T-cell (primary cell): ENCODE measurements at regions not wholly inside any gene's neighbourhood (a gene's known extent, or its start where the extent isn't known, plus 50 kb on each side); places are given as distances from the start of the nearest gene placed in this dataset.

Source experiments
- ATAC-seq, 4 experiments: fragments of 200-7000 bp in 3 of 4; fragments of 150-1000 bp in 1 of 4; cut with Tn5 transposase; replicated peaks in 1 of 4; 1 replicate in 3 of 4; 2 replicates in 1 of 4; pipeline ENCODE4 v1.10.0; 2021; ENCODE audit warnings: moderate library complexity in 3 of 4, mild to moderate bottlenecking in 2 of 4, moderate number of reproducible peaks in 1 of 4
- CTCF ChIA-PET, 2 donors: fragments of 300-600 bp; sonication (Branson Sonifier 250); formaldehyde crosslinking; loops; one replicate each; lab custom pipeline; 2022; ENCODE audit warnings: antibody characterized with exemption in 2 of 2; lab: Charles Lee
- POLR2A ChIA-PET, 2 donors: fragments of 300-600 bp; sonication (Branson Sonifier 250); formaldehyde crosslinking; loops; one replicate each; lab custom pipeline; 2022; ENCODE audit warnings: antibody characterized with exemption in 2 of 2; lab: Charles Lee
- DNase-seq, 35 experiments: peaks; one replicate each; pipeline versions ENCODE4 v3.0.0 to v3.0.0-alpha.2; 2013 to 2023
- H3K27ac ChIP-seq: one replicate; pipeline ENCODE4 v1.5.1; 2013; ENCODE audit warnings: low read length
- H3K27me3 ChIP-seq, 2 experiments: replicated peaks in 1 of 2; 1 replicate in 1 of 2; 2 replicates in 1 of 2; pipeline versions ENCODE4 v1.6.1 to v1.7.0; 2013; ENCODE audit warnings: low read length in 1 of 2, mixed read lengths in 1 of 2; ENCODE audit not compliant: control insufficient read depth in 2 of 2, insufficient read depth in 2 of 2; ENCODE audit errors: extremely low read depth in 1 of 2
- H3K36me3 ChIP-seq, 2 donors: 1 replicate in 1 of 2; 2 replicates in 1 of 2; pipeline versions ENCODE4 v1.6.1 to v1.7.0; 2013; ENCODE audit warnings: low read length in 1 of 2; ENCODE audit not compliant: control insufficient read depth in 2 of 2, insufficient read depth in 1 of 2; ENCODE audit errors: extremely low read depth in 1 of 2
- H3K4me1 ChIP-seq, 2 experiments: 1 replicate in 1 of 2; 2 replicates in 1 of 2; pipeline versions ENCODE4 v1.6.1 to v1.7.0; 2013; ENCODE audit warnings: low read length in 2 of 2, mixed read lengths in 1 of 2; ENCODE audit not compliant: insufficient read depth in 2 of 2, control insufficient read depth in 1 of 2; ENCODE audit errors: extremely low read depth in 1 of 2
- H3K4me3 ChIP-seq, 2 donors: 1 replicate in 1 of 2; 2 replicates in 1 of 2; pipeline versions ENCODE4 v1.5.1 to v1.7.0; 2013; ENCODE audit warnings: mild to moderate bottlenecking in 2 of 2, low read length in 1 of 2, moderate library complexity in 1 of 2; ENCODE audit not compliant: control insufficient read depth in 1 of 2; ENCODE audit errors: extremely low read depth in 1 of 2
- H3K9me3 ChIP-seq: 2 replicates; pipeline ENCODE4 v1.7.0; 2013
- H3K27ac Mint-ChIP-seq, 2 donors: one replicate each; pipeline ENCODE4 v1.8.0; 2020 to 2021; ENCODE audit warnings: mild to moderate bottlenecking in 2 of 2, mixed read lengths in 2 of 2
- H3K27me3 Mint-ChIP-seq, 2 donors: one replicate each; pipeline ENCODE4 v1.8.0; 2021 to 2022; ENCODE audit warnings: mixed read lengths in 2 of 2
- H3K36me3 Mint-ChIP-seq: one replicate; pipeline ENCODE4 v1.8.0; 2021; ENCODE audit warnings: mixed read lengths
- H3K4me1 Mint-ChIP-seq, 3 donors: one replicate each; pipeline ENCODE4 v1.8.0; 2020 to 2022; ENCODE audit warnings: mixed read lengths in 3 of 3, mild to moderate bottlenecking in 1 of 3
- H3K4me3 Mint-ChIP-seq, 3 donors: one replicate each; pipeline ENCODE4 v1.8.0; 2020 to 2022; ENCODE audit warnings: mild to moderate bottlenecking in 3 of 3, mixed read lengths in 3 of 3, moderate library complexity in 3 of 3
- H3K9me3 Mint-ChIP-seq, 3 donors: one replicate each; pipeline ENCODE4 v1.8.0; 2020 to 2022; ENCODE audit warnings: mixed read lengths in 3 of 3
- WGBS: methylation state at CpG from one replicate; pipeline ENCODE4 v1.1.5; 2013; ENCODE audit warnings: missing lambda C conversion rate; ENCODE audit not compliant: insufficient coverage; 5-methylcytosine and 5-hydroxymethylcytosine counted together

DNA sequence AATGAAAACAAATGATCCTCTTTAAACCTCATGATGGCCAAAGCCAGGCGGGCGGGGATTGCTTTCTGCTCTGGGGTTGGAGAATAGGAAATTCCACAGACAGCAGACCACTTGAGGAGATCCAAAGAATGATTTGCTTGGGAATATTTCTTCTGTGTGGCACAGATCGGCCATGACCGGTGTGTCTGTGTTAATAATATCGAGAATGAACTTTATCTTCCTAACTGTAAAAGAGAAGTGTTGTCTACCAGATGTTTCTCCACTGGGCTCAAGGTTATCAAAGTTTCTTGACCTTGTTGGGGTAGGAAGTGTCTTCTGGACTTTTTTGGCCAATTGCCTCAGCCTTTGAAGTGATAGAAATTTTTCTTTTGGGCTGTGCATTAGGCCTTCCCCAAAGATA is 186.6 kb upstream of the ZFHX3 start:
- 96% methylated on average over 3 of the region's 5 CpGs for WGBS
- H3K4me1 Mint-ChIP-seq = no peaks in the 10 kb centered on the region
- no peak for DNase-seq
- Histone ChIP-seq H3K4me1 (no peaks in the 10 kb centered on the region), H3K36me3 (no peaks in the 10 kb centered on the region), H3K27ac (no peak overlapping the region), H3K9me3 (no peaks in the 10 kb centered on the region), H3K27me3 (no peaks in the 10 kb centered on the region), H3K4me3 (no peak overlapping the region)
- ChIA-PET POLR2A (no interaction called here), CTCF (no interaction called here)
- no peaks in the 10 kb centered on the region for H3K36me3 Mint-ChIP-seq
- H3K27ac Mint-ChIP-seq = no peak overlapping the region
- H3K4me3 Mint-ChIP-seq = no peak overlapping the region
- no peak for ATAC-seq
- no peaks in the 10 kb centered on the region for H3K9me3 Mint-ChIP-seq
- peaks cover 0 to 5% of the 10 kb centered on the region in 2 donors for H3K27me3 Mint-ChIP-seq

DNA sequence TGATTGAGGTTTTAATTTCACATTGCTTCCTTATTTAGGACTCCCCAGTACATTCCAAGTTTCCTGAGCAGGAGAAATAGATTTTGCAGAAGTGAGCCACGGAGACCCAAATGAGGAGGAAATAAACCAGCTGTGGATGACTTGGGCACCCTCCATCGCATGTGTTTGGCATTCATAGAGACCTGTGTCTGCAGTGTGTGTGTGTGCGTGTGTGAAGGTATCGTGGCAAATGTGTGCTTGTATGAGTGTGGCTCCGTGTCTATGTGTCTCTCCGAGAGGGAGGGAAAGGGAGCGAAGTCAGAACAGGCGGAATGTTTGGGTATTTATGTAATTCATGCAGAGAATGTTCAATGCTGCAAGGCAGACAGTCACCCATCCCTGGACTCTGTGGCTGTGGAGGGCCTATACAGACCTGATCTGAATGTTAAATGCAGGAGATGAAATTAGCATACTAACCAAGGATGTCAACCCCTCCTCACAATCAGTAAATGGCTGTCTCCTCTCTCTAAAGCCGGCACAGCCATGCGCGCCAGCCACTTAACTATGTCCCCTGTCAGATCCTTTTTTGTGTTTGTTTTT is 186.0 kb upstream of the ZFHX3 start:
- no peaks in the 10 kb centered on the region for H3K9me3 ChIP-seq
- POLR2A ChIA-PET = no interaction called here

GRCh38 chr16:73233329-73233765 is 185.4 kb upstream of the ZFHX3 start:
- Mint-ChIP-seq H3K27ac (no peak overlapping the region), H3K4me3 (no peak overlapping the region), H3K9me3 (no peaks in the 10 kb centered on the region), H3K27me3 (peaks cover 0 to 5% of the 10 kb centered on the region in 2 donors), H3K4me1 (no peaks in the 10 kb centered on the region), H3K36me3 (no peaks in the 10 kb centered on the region)
- no peaks in the 10 kb centered on the region for H3K27me3 ChIP-seq
- no peak overlapping the region for H3K4me3 ChIP-seq
- H3K4me1 ChIP-seq = no peaks in the 10 kb centered on the region
- DNase-seq = no peak
- H3K27ac ChIP-seq = no peak overlapping the region
- ChIA-PET POLR2A (no interaction called here), CTCF (no interaction called here)
- no peaks in the 10 kb centered on the region for H3K9me3 ChIP-seq
- ATAC-seq = no peak
- 87% methylated on average over 3 of the region's 5 CpGs for WGBS
- H3K36me3 ChIP-seq = no peaks in the 10 kb centered on the region

More for the DNA sequence above, 186.0 kb upstream of the ZFHX3 start:
- H3K27ac Mint-ChIP-seq = no peak overlapping the region
- Histone ChIP-seq H3K4me1 (no peaks in the 10 kb centered on the region), H3K27ac (no peak overlapping the region), H3K4me3 (no peak overlapping the region), H3K36me3 (no peaks in the 10 kb centered on the region), H3K27me3 (no peaks in the 10 kb centered on the region)
- no peak overlapping the region for H3K4me3 Mint-ChIP-seq
- no peaks in the 10 kb centered on the region for H3K9me3 Mint-ChIP-seq
- DNase-seq = no peak
- no peaks in the 10 kb centered on the region for H3K4me1 Mint-ChIP-seq
- CTCF ChIA-PET = no interaction called here
- WGBS = 52% methylated on average over 4 of the region's 11 CpGs
- H3K36me3 Mint-ChIP-seq = no peaks in the 10 kb centered on the region
- peaks cover 0 to 5% of the 10 kb centered on the region in 2 donors for H3K27me3 Mint-ChIP-seq
- ATAC-seq = no peak

DNA sequence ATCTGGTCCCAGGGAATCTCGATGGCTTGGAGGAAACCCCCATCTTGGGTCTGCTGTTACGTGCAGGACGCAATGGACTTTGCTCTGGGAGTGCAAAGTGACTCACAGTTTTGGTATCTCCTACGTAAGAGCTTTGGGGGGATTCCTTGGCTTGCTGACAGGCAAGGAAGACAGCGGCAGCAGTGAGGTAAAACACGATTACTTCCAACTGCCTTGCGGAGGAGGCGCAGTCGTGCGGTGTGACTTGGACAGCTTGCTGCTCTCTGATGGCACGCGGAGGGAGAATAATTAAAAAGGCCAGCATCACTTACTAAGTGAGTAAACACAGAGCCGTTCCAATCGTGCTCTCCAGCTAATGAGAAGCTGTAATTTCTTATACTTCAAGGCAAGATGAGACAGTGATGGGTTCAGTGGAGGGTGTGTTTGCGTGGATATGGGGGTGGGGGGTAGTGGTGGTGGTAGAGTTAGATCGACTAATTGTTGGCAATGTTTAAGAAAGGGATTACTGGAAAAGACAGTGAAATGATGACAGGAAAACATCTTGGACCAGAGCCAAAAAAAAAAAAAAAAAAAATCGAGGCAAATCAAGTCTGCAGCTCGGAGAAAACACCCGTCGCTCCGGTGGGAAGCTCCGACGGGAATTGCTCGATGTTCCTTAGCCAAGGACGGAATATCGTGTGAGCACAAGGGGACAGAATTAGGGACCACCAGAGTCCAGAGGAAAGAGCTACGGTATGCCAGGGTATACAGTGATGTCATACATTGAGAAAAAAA is 184.8 kb upstream of the ZFHX3 start:
- Mint-ChIP-seq H3K9me3 (no peaks in the 10 kb centered on the region), H3K4me3 (no peak overlapping the region), H3K27ac (no peak overlapping the region), H3K36me3 (no peaks in the 10 kb centered on the region), H3K4me1 (no peaks in the 10 kb centered on the region), H3K27me3 (peaks cover 0 to 2% of the 10 kb centered on the region in 2 donors)
- DNase-seq = no peak
- Histone ChIP-seq H3K4me1 (no peaks in the 10 kb centered on the region), H3K36me3 (no peaks in the 10 kb centered on the region), H3K27me3 (no peaks in the 10 kb centered on the region), H3K27ac (no peak overlapping the region), H3K9me3 (no peaks in the 10 kb centered on the region), H3K4me3 (no peak overlapping the region)
- no peak for ATAC-seq
- WGBS = 92% methylated on average over 23 of the region's 27 CpGs
- CTCF ChIA-PET = no interaction called here
- POLR2A ChIA-PET = no interaction called here

DNA sequence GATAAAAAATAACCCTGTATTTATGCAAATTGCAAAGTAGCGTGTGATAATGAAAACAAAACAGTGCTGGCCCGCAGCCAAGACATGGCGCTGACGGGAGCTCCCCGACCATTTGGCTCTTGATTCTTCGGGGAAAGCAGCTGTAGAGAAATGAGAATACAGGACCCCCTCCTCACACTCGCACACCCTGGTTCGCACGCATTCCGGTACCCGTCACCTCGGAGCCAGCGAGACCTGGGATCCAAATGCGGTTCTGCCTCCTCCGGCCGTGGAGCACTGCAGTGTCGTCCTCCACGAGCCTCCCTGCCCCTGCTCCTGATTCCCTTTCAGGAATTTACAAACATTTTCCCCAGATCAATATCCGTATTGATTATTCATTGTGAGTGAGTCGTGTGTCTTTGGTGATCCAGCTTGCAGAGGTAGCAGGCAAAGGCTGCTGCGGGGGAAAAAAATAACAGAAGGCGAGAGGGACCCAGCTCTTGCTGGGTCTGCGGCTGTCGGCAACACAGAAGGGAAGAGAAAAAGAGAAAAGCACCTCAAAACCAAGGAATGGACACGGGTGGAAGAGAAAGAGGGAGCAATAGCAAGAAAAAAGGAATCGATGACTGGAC is 184.1 kb upstream of the ZFHX3 start:
- WGBS = 95% methylated on average over 11 of the region's 26 CpGs
- no peaks in the 10 kb centered on the region for H3K9me3 ChIP-seq
- no peaks in the 10 kb centered on the region for H3K27me3 ChIP-seq
- H3K27ac ChIP-seq = no peak overlapping the region
- H3K36me3 ChIP-seq = no peaks in the 10 kb centered on the region
- POLR2A ChIA-PET = no interaction called here
- CTCF ChIA-PET = no interaction called here
- DNase-seq (no peak), ATAC-seq (no peak)
- no peak overlapping the region for H3K4me3 ChIP-seq
- H3K4me3 Mint-ChIP-seq = no peak overlapping the region
- H3K36me3 Mint-ChIP-seq = no peaks in the 10 kb centered on the region
- no peaks in the 10 kb centered on the region for H3K9me3 Mint-ChIP-seq
- H3K4me1 Mint-ChIP-seq = no peaks in the 10 kb centered on the region
- H3K4me1 ChIP-seq = no peaks in the 10 kb centered on the region
- no peaks in the 10 kb centered on the region for H3K27me3 Mint-ChIP-seq
- no peak overlapping the region for H3K27ac Mint-ChIP-seq

DNA sequence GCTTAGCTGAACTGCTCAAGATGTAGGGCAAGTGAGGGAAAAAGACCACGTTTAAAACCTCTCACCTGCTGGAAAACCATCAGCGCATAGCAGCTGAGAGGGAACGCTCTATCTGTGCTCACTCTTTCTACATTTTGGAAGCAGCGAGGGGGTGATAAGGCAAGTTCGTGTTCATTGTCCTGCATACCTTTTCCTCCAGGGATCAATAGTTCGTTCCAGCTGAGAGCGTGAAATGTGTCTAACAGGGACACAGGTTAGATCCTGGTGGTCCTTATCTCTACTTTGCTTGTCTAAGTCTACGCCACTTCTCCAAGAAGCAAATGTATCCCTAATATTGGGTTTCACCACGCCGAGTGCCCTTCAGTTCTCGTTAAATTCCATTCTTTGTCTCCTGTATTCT is 183.5 kb upstream of the ZFHX3 start:
- H3K9me3 Mint-ChIP-seq = no peaks in the 10 kb centered on the region
- no peak for DNase-seq
- 89% methylated on average over 8 of the region's 11 CpGs for WGBS
- ChIA-PET CTCF (no interaction called here), POLR2A (no interaction called here)
- no peak overlapping the region for H3K27ac Mint-ChIP-seq
- H3K27me3 Mint-ChIP-seq = no peaks in the 10 kb centered on the region
- H3K36me3 Mint-ChIP-seq = no peaks in the 10 kb centered on the region
- no peak for ATAC-seq
- Histone ChIP-seq H3K27me3 (no peaks in the 10 kb centered on the region), H3K4me3 (no peak overlapping the region), H3K9me3 (no peaks in the 10 kb centered on the region), H3K27ac (no peak overlapping the region), H3K4me1 (no peaks in the 10 kb centered on the region), H3K36me3 (no peaks in the 10 kb centered on the region)
- no peak overlapping the region for H3K4me3 Mint-ChIP-seq
- no peaks in the 10 kb centered on the region for H3K4me1 Mint-ChIP-seq
